Epithelial cell of proximal tubule (primary cell): ENCODE measurements at regions not wholly inside any gene's neighbourhood (a gene's known extent, or its start where the extent isn't known, plus 50 kb on each side); places are given as distances from the start of the nearest gene placed in this dataset.
"Not testable (repeated sequence)": the region's sequence is repeated elsewhere in the genome, so short reads cannot be mapped to it uniquely, and the experiment has no call there.

ENCODE experiments used
- DNase-seq: peaks from one replicate; pipeline ENCODE4 v3.0.0-alpha.2; 2011; ENCODE audit warnings: low read depth
- H3K4me3 ChIP-seq: 2 replicates; pipeline ENCODE4 v1.5.1; 2011; ENCODE audit warnings: low read depth, mild to moderate bottlenecking, low read length
- CTCF ChIP-seq: conservative IDR thresholded peaks from 2 replicates; pipeline ENCODE4 v1.5.1; 2012; ENCODE audit warnings: low read depth, mild to moderate bottlenecking, low read length

DNA sequence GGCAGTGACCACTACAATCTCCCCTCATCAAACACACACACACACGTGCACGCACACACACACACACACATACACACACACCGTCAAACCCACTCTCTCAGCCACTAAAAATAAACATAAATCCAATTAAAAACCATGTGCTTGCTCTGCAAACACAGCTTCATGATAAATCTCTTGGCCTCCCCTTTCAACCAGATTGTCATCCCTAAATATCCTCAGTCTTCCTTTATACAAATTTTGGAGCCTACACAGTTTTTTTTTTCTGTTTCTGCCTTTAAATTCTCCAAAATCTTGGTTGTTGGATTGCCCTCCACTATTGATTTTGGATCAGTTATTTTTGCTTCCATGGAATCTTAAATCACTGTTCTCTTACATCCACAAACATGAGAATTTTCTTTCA, 245.6 kb downstream of the SATB1 start:
- TF ChIP-seq CTCF: no peak
- DNase-seq: no peak
- no peak overlapping the region for H3K4me3 ChIP-seq

- no peak for DNase-seq
- no peak overlapping the region for H3K4me3 ChIP-seq
- TF ChIP-seq CTCF: no peak
Observed at GRCh38 chr3:18177271-18177670, 247.9 kb downstream of the SATB1 start.

GRCh38 chr3:18173891-18174290, 251.2 kb downstream of the SATB1 start:
- not testable (repeated sequence) for DNase-seq, H3K4me3 ChIP-seq

DNA sequence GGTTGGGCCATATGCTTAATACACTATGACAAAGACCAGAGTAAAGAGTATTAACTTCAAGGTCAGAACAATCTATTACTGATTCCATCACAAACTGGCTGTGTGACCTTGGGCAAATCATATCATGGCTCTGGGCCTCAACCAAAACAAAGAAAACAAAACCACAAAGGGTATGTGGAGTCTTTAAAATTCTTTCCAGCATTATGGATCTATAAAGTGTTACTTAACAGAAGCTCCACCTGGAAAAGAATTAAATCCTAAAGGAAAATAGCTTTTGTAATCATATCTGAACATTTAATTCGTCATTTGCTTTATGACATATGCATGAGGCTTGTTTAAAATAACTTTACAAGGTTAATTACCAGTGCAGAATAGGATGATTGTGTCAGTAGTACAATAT, 265.5 kb downstream of the SATB1 start:
- no peak for TF ChIP-seq CTCF
- no peak for DNase-seq
- no peak overlapping the region for H3K4me3 ChIP-seq

GRCh38 chr3:18153571-18154173, 271.5 kb downstream of the SATB1 start:
- TF ChIP-seq CTCF: peak; percentile 4
- no peak overlapping the region for H3K4me3 ChIP-seq
- DNase-seq: peak; percentile 97

- no peak for TF ChIP-seq CTCF
- DNase-seq: no peak
Observed at GRCh38 chr3:18151199-18151598, 273.9 kb downstream of the SATB1 start.

GRCh38 chr3:18149935-18150334, 275.2 kb downstream of the SATB1 start:
- no peak for TF ChIP-seq CTCF
- no peak overlapping the region for H3K4me3 ChIP-seq

More at GRCh38 chr3:18151199-18151598, 273.9 kb downstream of the SATB1 start:
- no peak overlapping the region for H3K4me3 ChIP-seq

More at GRCh38 chr3:18149935-18150334, 275.2 kb downstream of the SATB1 start:
- DNase-seq: no peak
